PC-3 (cell line): ENCODE measurements at regions not wholly inside any gene's neighbourhood (a gene's known extent, or its start where the extent isn't known, plus 50 kb on each side); places are given as distances from the start of the nearest gene placed in this dataset.

Experiments
- ATAC-seq: fragments of 200-7000 bp; cut with Tn5 transposase; 2 replicates; pipeline ENCODE4 v1.9.1; 2020; ENCODE audit warnings: mild to moderate bottlenecking, moderate library complexity
- BruUV-seq: library from RNA; stranded (reverse); fragments of 400-500 nt; replicated peaks from 2 replicates; lab custom pipeline; 2021; lab: Mats Ljungman, UMichigan
- CTCF ChIA-PET: fragments of 300-600 bp; sonication (Branson Sonifier 250); formaldehyde crosslinking; loops from one replicate; lab custom pipeline; 2022; ENCODE audit warnings: antibody characterized with exemption; lab: Charles Lee
- POLR2A ChIA-PET: fragments of 300-600 bp; sonication (Branson Sonifier 250); formaldehyde crosslinking; loops from one replicate; lab custom pipeline; 2022; ENCODE audit warnings: antibody characterized with exemption; ENCODE audit not compliant: unreplicated experiment; lab: Charles Lee
- DNase-seq: peaks from one replicate; pipeline ENCODE4 v3.0.0-alpha.2; 2015
- H2AFZ ChIP-seq: fragments of 300-600 bp; sonication (generic); 2 replicates; pipeline ENCODE4 v1.6.0; 2016; ENCODE audit warnings: antibody characterized with exemption, low read length
- H3F3A ChIP-seq: fragments of 300-600 bp; sonication (generic); one replicate; pipeline ENCODE4 v1.6.0; 2017; ENCODE audit warnings: antibody characterized with exemption, low read length, control low read depth, mild to moderate bottlenecking; ENCODE audit not compliant: unreplicated experiment
- H3K27ac ChIP-seq: fragments of 300-600 bp; sonication (generic); 2 replicates; pipeline ENCODE4 v1.5.1; 2016; ENCODE audit warnings: mild to moderate bottlenecking, low read length
- H3K27me3 ChIP-seq: fragments of 300-600 bp; sonication (generic); 2 replicates; pipeline ENCODE4 v1.6.1; 2016; ENCODE audit warnings: low read length, mixed read lengths
- H3K36me3 ChIP-seq: fragments of 300-600 bp; sonication (generic); 2 replicates; pipeline ENCODE4 v1.6.1; 2016; ENCODE audit warnings: low read depth, mixed run types, low read length, mixed read lengths
- H3K4me1 ChIP-seq: fragments of 300-600 bp; sonication (generic); 2 replicates; pipeline ENCODE4 v1.5.1; 2016; ENCODE audit warnings: low read length; ENCODE audit not compliant: insufficient read depth
- H3K4me2 ChIP-seq: fragments of 300-600 bp; sonication (generic); 2 replicates; pipeline ENCODE4 v1.6.0; 2016; ENCODE audit warnings: low read length
- H3K4me3 ChIP-seq: fragments of 300-600 bp; sonication (generic); 2 replicates; pipeline ENCODE4 v1.5.1; 2016; ENCODE audit warnings: mild to moderate bottlenecking, low read length, mixed read lengths
- H3K79me2 ChIP-seq: fragments of 300-600 bp; sonication (generic); 2 replicates; pipeline ENCODE4 v1.6.1; 2017; ENCODE audit warnings: low read length, mixed read lengths
- H3K9ac ChIP-seq: fragments of 300-600 bp; sonication (generic); 2 replicates; pipeline ENCODE4 v1.6.0; 2016; ENCODE audit warnings: mild to moderate bottlenecking, low read length
- H3K9me2 ChIP-seq: fragments of 300-600 bp; sonication (generic); replicated peaks from 2 replicates; pipeline ENCODE4 v1.6.1; 2016; ENCODE audit warnings: mixed run types, low read length, mixed read lengths
- H3K9me3 ChIP-seq: fragments of 300-600 bp; sonication (generic); 2 replicates; pipeline ENCODE4 v1.6.1; 2016; ENCODE audit warnings: low read length, mixed read lengths
- H4K20me1 ChIP-seq: fragments of 300-600 bp; sonication (generic); 2 replicates; pipeline ENCODE4 v1.6.1; 2016; ENCODE audit warnings: low read length, mixed read lengths
- EZH2 ChIP-seq: fragments of 300-600 bp; sonication (generic); IDR thresholded peaks from one replicate; pipeline ENCODE4 v1.6.1; 2017; ENCODE audit warnings: antibody characterized with exemption, mild to moderate bottlenecking, low read length; ENCODE audit not compliant: unreplicated experiment
- EZH2phosphoT487 ChIP-seq: fragments of 300-600 bp; sonication (generic); IDR thresholded peaks from 2 replicates; pipeline ENCODE4 v1.6.1; 2018; ENCODE audit warnings: mild to moderate bottlenecking, antibody characterized with exemption, low read length, borderline replicate concordance
- intact Hi-C: fragments of 100-400 bp; cut with micrococcal nuclease; formaldehyde crosslinking; loops from 2 replicates; pipeline ENCODE4 v1.9.0; 2023
- TF ChIP-seq, protein P1 (sequence below): fragments of 300-600 bp; sonication (generic); conservative IDR thresholded peaks from 2 replicates; pipeline ENCODE4 v1.5.1; 2017; ENCODE audit warnings: antibody characterized with exemption, low read depth, mild to moderate bottlenecking, low read length

DNA sequence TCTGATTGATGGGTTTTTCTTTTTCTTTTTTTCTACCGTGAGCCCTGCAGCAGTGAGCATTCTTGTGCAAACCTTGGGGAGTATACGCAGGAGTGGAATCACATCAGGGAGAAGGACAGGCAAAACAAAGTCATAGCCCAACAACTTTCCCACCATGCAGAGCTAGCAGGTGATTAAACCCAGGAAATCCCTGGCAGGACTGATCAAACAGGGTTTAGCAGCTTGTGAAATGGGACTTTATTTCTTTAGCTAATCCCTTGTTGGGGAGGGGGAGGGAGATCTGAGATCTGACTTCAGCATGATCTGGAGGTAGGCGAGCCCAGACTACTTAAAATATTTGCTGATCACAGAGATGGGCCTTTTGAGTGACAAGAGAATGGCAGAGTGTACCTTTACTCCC, 162.0 kb upstream of the GLRA1 start:
- no peaks in the 10 kb centered on the region for H3K79me2 ChIP-seq

GRCh38 chr5:152084476-152084875, 159.8 kb upstream of the GLRA1 start:
- no peak for TF ChIP-seq EZH2phosphoT487
- no peak for TF ChIP-seq EZH2
- TF ChIP-seq, protein P1, sequence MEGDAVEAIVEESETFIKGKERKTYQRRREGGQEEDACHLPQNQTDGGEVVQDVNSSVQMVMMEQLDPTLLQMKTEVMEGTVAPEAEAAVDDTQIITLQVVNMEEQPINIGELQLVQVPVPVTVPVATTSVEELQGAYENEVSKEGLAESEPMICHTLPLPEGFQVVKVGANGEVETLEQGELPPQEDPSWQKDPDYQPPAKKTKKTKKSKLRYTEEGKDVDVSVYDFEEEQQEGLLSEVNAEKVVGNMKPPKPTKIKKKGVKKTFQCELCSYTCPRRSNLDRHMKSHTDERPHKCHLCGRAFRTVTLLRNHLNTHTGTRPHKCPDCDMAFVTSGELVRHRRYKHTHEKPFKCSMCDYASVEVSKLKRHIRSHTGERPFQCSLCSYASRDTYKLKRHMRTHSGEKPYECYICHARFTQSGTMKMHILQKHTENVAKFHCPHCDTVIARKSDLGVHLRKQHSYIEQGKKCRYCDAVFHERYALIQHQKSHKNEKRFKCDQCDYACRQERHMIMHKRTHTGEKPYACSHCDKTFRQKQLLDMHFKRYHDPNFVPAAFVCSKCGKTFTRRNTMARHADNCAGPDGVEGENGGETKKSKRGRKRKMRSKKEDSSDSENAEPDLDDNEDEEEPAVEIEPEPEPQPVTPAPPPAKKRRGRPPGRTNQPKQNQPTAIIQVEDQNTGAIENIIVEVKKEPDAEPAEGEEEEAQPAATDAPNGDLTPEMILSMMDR: no peak
- ATAC-seq: no peak
- no peak overlapping the region for H3K27ac ChIP-seq
- H4K20me1 ChIP-seq: no peaks in the 10 kb centered on the region
- H3K27me3 ChIP-seq: peaks cover 5% of the 10 kb centered on the region; the same call in 1 of the 2 replicates
- H3K9me2 ChIP-seq: no peaks in the 10 kb centered on the region
- ChIA-PET POLR2A (no interaction called here), CTCF (no interaction called here)
- no peak overlapping the region for H3K9ac ChIP-seq
- H3K4me1 ChIP-seq: no peaks in the 10 kb centered on the region
- no peak for DNase-seq
- H3K9me3 ChIP-seq: no peaks in the 10 kb centered on the region
- no TSS peak for BruUV-seq
- no peaks in the 10 kb centered on the region for H3F3A ChIP-seq
- H3K36me3 ChIP-seq: no peaks in the 10 kb centered on the region
- intact Hi-C loops: no loop called here
- H3K79me2 ChIP-seq: no peaks in the 10 kb centered on the region
- H2AFZ ChIP-seq: no peak overlapping the region
- H3K4me2 ChIP-seq: no peak overlapping the region
- no peak overlapping the region for H3K4me3 ChIP-seq

More for the DNA sequence above, 162.0 kb upstream of the GLRA1 start:
- Histone ChIP-seq H3K36me3 (no peaks in the 10 kb centered on the region), H3K4me3 (no peak overlapping the region), H3K9ac (no peak overlapping the region), H2AFZ (no peak overlapping the region), H3K27me3 (peaks cover 5% of the 10 kb centered on the region; the same call in 1 of the 2 replicates), H3K4me2 (no peak overlapping the region), H3K27ac (no peak overlapping the region), H3K9me3 (no peaks in the 10 kb centered on the region), H3K4me1 (no peaks in the 10 kb centered on the region), H3K9me2 (no peaks in the 10 kb centered on the region), H3F3A (no peaks in the 10 kb centered on the region), H4K20me1 (no peaks in the 10 kb centered on the region)
- TF ChIP-seq, protein P1: no peak
- TF ChIP-seq EZH2phosphoT487 (no peak), EZH2 (no peak)
- no TSS peak for BruUV-seq
- DNase-seq (peak; percentile 17), ATAC-seq (no peak)
- CTCF ChIA-PET: no interaction called here
- POLR2A ChIA-PET: no interaction called here
- intact Hi-C loops: no loop called here

DNA sequence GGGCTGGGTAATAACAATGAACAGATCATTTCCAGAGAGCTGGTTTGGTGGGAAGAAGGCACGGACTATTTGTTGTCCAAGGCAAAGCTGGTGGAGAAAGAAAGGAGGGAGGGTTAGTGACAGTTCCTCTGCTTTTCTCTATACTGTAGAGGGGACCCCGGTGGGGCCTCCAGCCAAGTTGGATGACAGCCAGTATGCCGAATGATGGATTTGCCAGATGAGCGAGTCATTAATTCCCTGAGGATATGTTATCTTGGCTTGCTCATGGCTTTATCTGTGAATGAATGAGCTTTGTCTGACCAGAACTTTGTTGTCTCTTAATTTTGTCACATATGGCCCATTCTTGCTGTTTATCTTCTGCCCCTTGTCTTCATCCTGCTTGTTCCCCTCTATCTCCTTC, 158.6 kb upstream of the GLRA1 start:
- Histone ChIP-seq H3K4me3 (no peak overlapping the region), H3K4me1 (no peaks in the 10 kb centered on the region), H3F3A (no peaks in the 10 kb centered on the region), H3K9ac (no peak overlapping the region), H2AFZ (no peak overlapping the region), H3K79me2 (no peaks in the 10 kb centered on the region), H3K27ac (no peak overlapping the region), H3K9me3 (no peaks in the 10 kb centered on the region), H3K4me2 (no peak overlapping the region), H3K36me3 (no peaks in the 10 kb centered on the region), H3K9me2 (no peaks in the 10 kb centered on the region), H3K27me3 (peaks cover 5% of the 10 kb centered on the region; the same call in 1 of the 2 replicates), H4K20me1 (no peaks in the 10 kb centered on the region)
- no TSS peak for BruUV-seq
- ATAC-seq (no peak), DNase-seq (no peak)
- TF ChIP-seq EZH2 (no peak), EZH2phosphoT487 (no peak)
- TF ChIP-seq, protein P1: no peak
- ChIA-PET POLR2A (interaction anchor here (0.6 kb wide), 1 partner anchor 352 kb away, joined by 4 read pairs; no protein-coding TSS in a partner anchor), CTCF (no interaction called here)
- intact Hi-C loops: no loop called here
